HEK293T (cell line): ENCODE measurements at regions not wholly inside any gene's neighbourhood (a gene's known extent, or its start where the extent isn't known, plus 50 kb on each side); places are given as distances from the start of the nearest gene placed in this dataset.
"Not testable (repeated sequence)": the region's sequence is repeated elsewhere in the genome, so short reads cannot be mapped to it uniquely, and the experiment has no call there.

Experiments
- CTBP1 ChIP-seq: fragments of 450-650 bp; IDR thresholded peaks from 2 replicates; pipeline ENCODE4 v1.6.1; 2016; ENCODE audit warnings: borderline replicate concordance
- ELF4 ChIP-seq: fragments of 450-650 bp; IDR thresholded peaks from 2 replicates; pipeline ENCODE4 v1.6.1; 2017; ENCODE audit warnings: antibody characterized with exemption
- HDGF ChIP-seq: fragments of 450-650 bp; IDR thresholded peaks from 2 replicates; pipeline ENCODE4 v1.6.1; 2017; ENCODE audit warnings: antibody characterized with exemption, borderline replicate concordance
- LEF1 ChIP-seq: fragments of 450-650 bp; IDR thresholded peaks from 2 replicates; pipeline ENCODE4 v1.6.1; 2017; ENCODE audit warnings: mild to moderate bottlenecking, borderline replicate concordance
- SP1 ChIP-seq: fragments of 450-650 bp; IDR thresholded peaks from 2 replicates; pipeline ENCODE4 v1.6.1; 2017
- SUZ12 ChIP-seq: fragments of 450-650 bp; IDR thresholded peaks from 2 replicates; pipeline ENCODE4 v1.6.1; 2016; ENCODE audit warnings: mild to moderate bottlenecking

GRCh38 chr21:10384304-10384861 is 137.0 kb upstream of the TPTE start:
- TF ChIP-seq HDGF, ELF4, LEF1, CTBP1, SUZ12, SP1: not testable (repeated sequence)
